Thyroid gland (tissue), 4 donors: ENCODE measurements at regions not wholly inside any gene's neighbourhood (a gene's known extent, or its start where the extent isn't known, plus 50 kb on each side); places are given as distances from the start of the nearest gene placed in this dataset. TPM values are rescaled to one million over a fixed set of nuclear protein-coding genes. Genes with fewer than 3 reads are reported as not detected.

Experiments
- DNase-seq, 2 donors: peaks; one replicate each; pipeline ENCODE4 v3.0.0-alpha.2; 2019
- H3K27ac ChIP-seq, 3 donors: fragments of 200-600 bp; sonication (generic); 1 replicate in 2 of 3; 2 replicates in 1 of 3; pipeline ENCODE4 v1.5.1; 2016 to 2019; ENCODE audit warnings: mild to moderate bottlenecking in 1 of 3, moderate library complexity in 1 of 3
- H3K27me3 ChIP-seq: fragments of 200-600 bp; sonication (generic); one replicate; pipeline ENCODE4 v1.5.1; 2019
- H3K36me3 ChIP-seq, 2 donors: fragments of 200-600 bp; sonication (generic); one replicate each; pipeline ENCODE4 v1.5.1; 2016 to 2019
- H3K4me1 ChIP-seq, 2 donors: fragments of 200-600 bp; sonication (generic); one replicate each; pipeline ENCODE4 v1.5.1; 2017 to 2019
- H3K4me3 ChIP-seq, 3 donors: fragments of 200-600 bp; sonication (generic); replicated peaks in 1 of 3; 1 replicate in 2 of 3; 2 replicates in 1 of 3; pipeline ENCODE4 v1.5.1; 2016; ENCODE audit warnings: mild to moderate bottlenecking in 1 of 3
- H3K9me3 ChIP-seq: fragments of 200-600 bp; sonication (generic); one replicate; pipeline ENCODE4 v1.5.1; 2017
- CTCF ChIP-seq, 6 experiments: fragments of 200-600 bp in 3 of 6; fragments of 450-650 bp in 3 of 6; sonication (generic) in 3 of 6; IDR thresholded peaks; one replicate each; pipeline ENCODE4 v1.5.1; 2016 to 2019; ENCODE audit warnings: antibody characterized with exemption in 6 of 6, mild to moderate bottlenecking in 2 of 6, inconsistent platforms in 1 of 6, moderate library complexity in 1 of 6
- POLR2A ChIP-seq, 2 donors: fragments of 450-650 bp; IDR thresholded peaks; one replicate each; pipeline ENCODE4 v1.6.1; 2017; ENCODE audit warnings: antibody characterized with exemption in 2 of 2, mild to moderate bottlenecking in 2 of 2, moderate library complexity in 1 of 2
- WGBS, 2 donors: methylation state at CpG; one replicate each; pipeline ENCODE4 v1.1.5; 2017; 5-methylcytosine and 5-hydroxymethylcytosine counted together
- intact Hi-C: fragments of 100-400 bp; cut with DNase I; formaldehyde crosslinking; loops from one replicate; pipeline ENCODE4 v1.15.1; 2023
- small RNA-seq: library from RNA; depleted of rRNA; stranded (forward); fragments of <200 nt; gene quantifications from one replicate; pipeline ENCODE3, GENCODE V24; 2016

DNA sequence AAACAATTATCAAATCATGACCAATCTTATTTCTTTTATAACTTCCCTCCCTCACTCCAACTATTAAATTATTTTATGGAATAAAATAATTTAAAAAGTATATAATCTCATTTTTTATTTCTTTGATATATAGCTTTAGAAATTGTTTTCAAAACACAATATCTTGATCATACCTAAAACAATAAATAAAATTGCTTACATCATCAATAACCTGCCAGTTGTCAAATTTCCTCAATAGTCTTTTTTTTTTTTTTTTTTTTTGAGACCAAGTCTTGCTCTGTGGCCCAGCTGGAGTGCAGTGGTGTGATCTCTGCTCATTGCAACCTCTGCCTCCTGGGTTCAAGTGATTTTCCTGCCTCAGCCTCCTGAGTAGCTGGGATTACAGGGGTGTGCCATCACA, 60.1 kb upstream of the ELOVL5 start:
- DNase-seq = no peak
- TF ChIP-seq POLR2A (IDR thresholded peaks at IDR 0.05) (no peak), CTCF (IDR thresholded peaks at IDR 0.05) (no peak)
- Histone ChIP-seq H3K4me1 (no peaks in the 10 kb centered on the region), H3K9me3 (no peaks in the 10 kb centered on the region), H3K36me3 (no peaks in the 10 kb centered on the region), H3K27ac (no peak overlapping the region), H3K4me3 (no peak overlapping the region), H3K27me3 (no peaks in the 10 kb centered on the region)
- intact Hi-C loops = no loop called here

- no peak for DNase-seq
- intact Hi-C loops = no loop called here
- TF ChIP-seq POLR2A (IDR thresholded peaks at IDR 0.05) (no peak), CTCF (IDR thresholded peaks at IDR 0.05) (no peak)
Observed at GRCh38 chr6:53399027-53399344, 50.2 kb upstream of the ELOVL5 start.

GRCh38 chr6:53398247-53399026, 49.7 kb upstream of the ELOVL5 start:
- H3K27me3 ChIP-seq = no peaks in the 10 kb centered on the region
- H3K36me3 ChIP-seq = no peaks in the 10 kb centered on the region
- WGBS, 2 donors = 91 to 94% methylated on average over 5 of the region's 5 CpGs
- H3K4me3 ChIP-seq = no peak overlapping the region
- no peaks in the 10 kb centered on the region for H3K9me3 ChIP-seq
- TF ChIP-seq POLR2A (IDR thresholded peaks at IDR 0.05) (no peak), CTCF (IDR thresholded peaks at IDR 0.05) (no peak)
- DNase-seq = no peak
- H3K27ac ChIP-seq = no peak overlapping the region
- intact Hi-C loops = no loop called here
- H3K4me1 ChIP-seq = peaks cover 0 to 11% of the 10 kb centered on the region in 2 donors

More at GRCh38 chr6:53399027-53399344, 50.2 kb upstream of the ELOVL5 start:
- Histone ChIP-seq H3K4me1 (peaks cover 0 to 11% of the 10 kb centered on the region in 2 donors), H3K27ac (no peak overlapping the region), H3K9me3 (no peaks in the 10 kb centered on the region), H3K27me3 (no peaks in the 10 kb centered on the region), H3K4me3 (no peak overlapping the region), H3K36me3 (no peaks in the 10 kb centered on the region)

Small RNAs in the stretch of these regions (small RNA-seq; reads per million reads assigned to genes)
- not detected for gene NANOGP3
